HG02798 (cell line): ENCODE measurements at regions not wholly inside any gene's neighbourhood (a gene's known extent, or its start where the extent isn't known, plus 50 kb on each side); places are given as distances from the start of the nearest gene placed in this dataset.

Experiments
- ATAC-seq: cut with Tn5 transposase; IDR thresholded peaks from one replicate; pipeline ENCODE4 v1.9.1; 2021; ENCODE audit warnings: mild to moderate bottlenecking; ENCODE audit not compliant: unreplicated experiment, poor library complexity

GRCh38 chr10:4081685-4082111 is 296.7 kb upstream of the KLF6 start:
- ATAC-seq: no peak

GRCh38 chr10:4080225-4080805 is 295.3 kb upstream of the KLF6 start:
- no peak for ATAC-seq

DNA sequence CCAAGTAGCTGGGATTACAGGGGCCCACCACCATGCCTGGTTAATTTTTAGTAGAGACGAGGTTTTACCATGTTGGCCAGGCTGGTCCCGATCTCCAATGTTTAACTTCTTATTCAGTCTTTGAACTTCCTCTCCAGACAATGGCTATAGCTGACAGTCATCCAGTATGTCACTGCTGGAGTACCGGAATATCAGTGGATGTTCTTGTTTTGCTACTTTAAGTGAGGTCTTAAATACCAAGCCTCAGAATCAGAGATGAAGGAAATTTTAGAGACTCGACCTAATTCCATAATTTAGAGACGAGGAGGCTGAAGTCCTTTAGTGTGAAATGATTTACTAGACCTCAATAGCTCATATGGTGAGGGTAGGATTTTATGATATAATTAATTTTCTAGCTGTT is 294.8 kb upstream of the KLF6 start:
- no peak for ATAC-seq

DNA sequence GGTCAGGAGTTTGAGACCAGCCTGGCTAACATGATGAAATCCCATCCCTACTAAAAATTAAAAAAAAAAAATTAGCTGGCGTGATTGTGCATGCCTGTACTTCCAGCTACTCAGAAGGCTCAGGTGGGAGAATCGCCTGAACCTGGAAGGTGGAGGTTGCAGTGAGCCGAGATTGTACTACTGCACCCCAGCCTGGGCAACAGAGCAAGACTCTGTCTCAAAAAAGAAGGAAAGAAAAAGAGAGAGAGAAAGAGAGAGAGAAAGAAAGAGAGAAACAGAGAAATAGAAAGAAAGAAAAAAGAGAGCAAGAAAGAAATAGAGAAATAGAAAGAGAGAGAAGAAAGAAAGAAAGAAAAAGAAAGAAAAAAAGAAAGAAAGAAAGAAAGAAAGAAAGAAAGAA is 292.8 kb upstream of the KLF6 start:
- no peak for ATAC-seq

- no peak for ATAC-seq
Measured at GRCh38 chr10:4076983-4077382, 292.0 kb upstream of the KLF6 start.

DNA sequence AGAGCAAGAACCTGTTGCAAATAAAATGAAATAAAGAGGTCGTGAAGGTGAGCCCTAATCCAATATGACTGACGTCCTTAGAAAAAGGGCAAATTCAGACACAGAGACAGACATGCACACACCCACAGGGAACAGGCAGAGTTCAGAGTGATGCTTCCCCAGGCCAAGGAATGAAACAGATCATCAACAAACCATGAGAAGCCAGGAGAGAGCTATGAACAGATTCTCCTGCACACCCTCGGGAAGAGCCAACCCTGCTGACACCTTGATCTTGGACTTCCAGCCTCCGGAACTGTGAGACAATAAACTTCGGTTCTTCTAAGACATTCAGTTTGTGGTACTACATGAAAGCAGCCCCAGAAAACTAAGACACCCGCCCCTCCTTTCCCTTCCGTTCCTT is 290.4 kb upstream of the KLF6 start:
- ATAC-seq: no peak

DNA sequence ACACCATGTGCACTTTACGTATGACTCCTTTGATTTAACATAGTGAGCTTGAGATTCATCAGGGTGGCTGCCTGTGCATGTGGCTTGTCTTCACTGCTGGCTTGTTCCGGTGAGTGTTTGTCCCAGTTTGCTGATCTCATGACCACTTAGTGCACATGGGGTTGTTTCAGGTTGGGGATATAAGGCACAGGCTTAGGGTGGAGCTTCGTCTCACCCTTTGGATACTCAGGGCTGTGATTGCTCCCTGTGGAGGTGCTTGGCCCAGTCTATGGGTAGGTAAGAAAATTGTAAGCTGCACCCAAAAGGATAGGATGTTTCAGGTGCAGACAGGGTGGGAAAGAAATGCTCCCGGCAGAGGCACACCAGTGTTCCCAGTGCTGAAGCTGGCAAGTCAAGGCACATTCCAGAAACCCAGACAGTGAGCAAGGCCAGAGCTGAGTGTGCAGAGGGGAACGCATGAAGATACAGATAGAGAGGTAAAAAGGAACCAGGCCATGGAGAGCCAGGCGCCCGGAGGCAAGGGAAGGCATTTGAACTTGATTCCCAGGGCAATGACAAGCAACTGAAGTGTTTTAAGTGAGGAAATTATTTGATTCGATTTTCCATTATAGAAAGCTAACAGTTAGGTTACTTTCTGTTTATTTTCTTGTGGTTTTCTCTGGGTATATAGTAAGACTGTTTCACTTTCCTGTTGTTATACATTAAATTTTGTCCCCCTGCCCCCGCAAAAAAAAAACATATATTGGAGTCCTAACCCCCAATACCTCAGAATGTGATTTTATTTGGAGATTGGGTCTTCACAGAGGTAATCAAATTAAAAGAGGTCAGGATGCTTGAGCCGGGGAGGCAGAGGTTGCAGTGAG is 289.8 kb upstream of the KLF6 start:
- no peak for ATAC-seq

- ATAC-seq: no peak
Measured at GRCh38 chr10:4073912-4074311, 288.9 kb upstream of the KLF6 start.

GRCh38 chr10:4070921-4071660 is 286.1 kb upstream of the KLF6 start:
- ATAC-seq: no peak

DNA sequence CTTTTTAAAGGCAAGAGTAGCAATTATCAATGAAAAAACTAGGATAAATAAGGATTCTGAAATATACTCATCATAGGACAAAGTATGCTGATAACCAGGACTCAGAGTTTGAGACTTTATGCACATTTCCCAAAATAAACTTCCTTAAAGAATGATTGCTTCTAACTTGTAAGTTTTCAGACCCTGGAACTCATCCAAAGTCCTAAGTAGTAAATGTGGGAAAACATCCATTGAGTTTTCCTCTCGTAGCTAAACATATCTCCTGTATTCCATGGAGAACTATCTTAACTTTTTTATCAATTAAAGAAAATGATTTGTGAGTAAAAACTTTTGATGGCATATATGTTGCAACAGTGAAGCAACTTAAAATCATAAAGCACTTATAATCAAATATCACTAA is 285.2 kb upstream of the KLF6 start:
- no peak for ATAC-seq

- ATAC-seq: no peak
Measured at GRCh38 chr10:4069491-4069890, 284.5 kb upstream of the KLF6 start.

DNA sequence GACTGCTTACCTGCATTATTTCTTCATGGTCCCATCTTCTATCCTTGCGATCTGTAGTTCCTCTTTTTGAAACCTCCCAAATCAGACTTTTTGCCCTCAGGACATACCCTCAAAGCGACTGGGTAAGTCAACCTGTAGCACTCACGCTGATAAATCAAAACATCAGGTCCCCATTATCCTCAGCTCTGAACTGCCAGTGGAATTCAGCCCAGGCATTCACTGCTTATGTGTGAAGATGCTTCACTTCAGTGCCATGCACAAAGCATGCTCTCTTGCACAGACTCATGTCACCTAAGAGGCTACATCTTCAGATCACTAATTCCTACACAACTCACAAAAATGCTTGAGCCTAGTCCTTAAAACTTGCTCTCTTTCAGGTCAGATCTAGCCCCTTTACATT is 283.6 kb upstream of the KLF6 start:
- no peak for ATAC-seq

DNA sequence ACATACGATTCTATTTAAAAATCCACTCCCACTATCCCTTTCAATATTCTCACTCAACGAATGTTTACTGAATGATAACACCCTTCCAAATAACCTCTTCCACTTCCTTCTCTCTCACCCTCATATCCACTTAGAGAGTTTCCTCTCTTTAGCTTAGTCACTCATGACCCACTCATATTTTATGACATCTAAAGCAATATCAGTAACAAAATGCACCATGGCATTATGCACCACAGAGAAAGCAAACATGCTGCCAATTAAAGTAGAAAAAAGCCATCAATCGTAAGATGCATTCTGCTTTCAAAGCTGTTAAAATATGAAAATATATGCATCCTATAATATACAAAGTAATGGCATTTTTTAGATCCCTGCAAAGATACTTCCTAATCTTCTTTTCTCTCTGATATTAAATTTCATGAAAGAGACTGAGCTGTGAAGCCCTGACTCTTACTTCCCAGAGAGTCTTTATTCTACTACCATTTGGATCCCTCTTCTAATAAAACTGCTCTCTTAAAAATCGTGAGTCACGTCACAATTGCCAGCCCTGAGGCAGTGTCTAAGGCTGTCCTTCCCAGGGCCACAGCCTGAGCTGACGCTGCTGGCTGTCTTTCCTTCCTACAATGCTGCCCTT is 283.0 kb upstream of the KLF6 start:
- no peak for ATAC-seq

DNA sequence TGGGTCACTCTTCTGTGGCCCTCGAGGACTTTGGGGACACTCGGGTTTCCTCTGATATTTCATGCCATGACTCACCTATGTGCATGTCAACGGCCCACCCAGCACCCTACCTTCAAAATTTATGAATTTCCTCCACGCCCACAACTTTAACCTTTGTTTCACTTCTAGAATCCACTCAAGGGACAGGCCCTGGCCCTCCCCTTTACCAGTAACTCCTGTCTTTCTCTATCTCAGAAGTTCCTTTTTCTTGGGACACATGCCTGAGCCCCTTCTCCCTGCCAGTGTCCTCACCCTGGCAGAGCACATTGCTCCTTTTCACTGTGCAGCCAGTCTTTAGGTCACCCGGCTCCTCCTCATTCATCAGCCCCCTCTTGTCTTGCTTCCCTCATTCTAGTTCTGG is 282.5 kb upstream of the KLF6 start:
- ATAC-seq: peak; percentile 62

DNA sequence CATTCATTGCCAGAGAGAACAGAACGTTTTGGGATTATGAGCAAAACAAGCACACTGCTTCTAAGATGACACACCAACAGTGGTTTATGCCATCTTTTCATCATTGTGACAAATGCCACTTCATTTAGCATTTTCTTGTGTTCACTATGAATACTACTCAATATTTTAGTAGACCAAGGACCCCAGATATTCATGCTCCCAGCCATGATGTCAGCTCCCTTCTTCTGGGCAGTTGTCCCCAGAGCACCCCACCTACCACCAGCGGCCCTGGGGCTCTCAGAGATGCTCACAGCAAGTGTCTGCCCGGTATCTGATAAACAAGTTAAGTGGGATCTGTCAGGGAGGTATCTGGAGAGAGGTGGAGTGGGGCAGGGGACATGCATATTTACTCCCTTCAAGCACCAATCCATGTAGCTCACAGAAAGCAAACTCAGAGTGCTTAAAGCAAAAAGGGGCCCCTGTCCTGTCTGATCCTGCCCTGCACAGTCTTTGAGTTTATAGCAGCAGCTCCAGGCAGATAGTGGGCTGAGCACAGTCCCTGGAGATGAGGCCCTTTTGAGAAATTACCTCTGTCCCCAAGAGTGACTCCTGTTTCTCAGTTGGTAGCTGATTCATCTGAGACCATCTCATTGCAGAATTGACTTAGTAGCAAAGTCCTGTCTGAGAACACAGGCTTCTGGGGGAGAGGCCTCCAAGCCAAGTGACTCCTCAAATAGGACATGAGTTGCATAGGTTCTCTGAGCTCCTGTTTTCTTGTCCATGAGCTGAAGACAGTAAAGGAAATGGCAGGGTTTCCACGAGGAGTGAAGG is 281.8 kb upstream of the KLF6 start:
- no peak for ATAC-seq

DNA sequence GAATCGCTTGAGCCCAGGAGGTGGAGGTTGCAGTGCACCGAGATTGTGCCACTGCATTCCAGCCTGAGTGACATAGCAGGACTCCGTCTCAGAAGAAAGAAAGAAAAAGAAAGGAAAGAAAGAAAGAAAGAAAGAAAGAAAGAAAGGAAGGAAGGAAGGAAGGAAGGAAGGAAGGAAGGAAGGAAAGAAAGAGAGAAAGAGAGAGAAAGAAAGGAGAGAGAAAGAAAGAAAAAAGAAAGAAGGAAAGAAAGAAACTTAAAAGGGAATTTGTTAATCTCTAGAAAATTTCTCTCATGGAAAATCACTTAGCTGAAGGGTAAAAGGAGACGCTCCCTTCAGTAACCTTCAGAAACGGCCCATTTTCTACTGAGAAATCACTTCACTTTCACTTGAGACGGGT is 279.5 kb upstream of the KLF6 start:
- ATAC-seq: no peak

DNA sequence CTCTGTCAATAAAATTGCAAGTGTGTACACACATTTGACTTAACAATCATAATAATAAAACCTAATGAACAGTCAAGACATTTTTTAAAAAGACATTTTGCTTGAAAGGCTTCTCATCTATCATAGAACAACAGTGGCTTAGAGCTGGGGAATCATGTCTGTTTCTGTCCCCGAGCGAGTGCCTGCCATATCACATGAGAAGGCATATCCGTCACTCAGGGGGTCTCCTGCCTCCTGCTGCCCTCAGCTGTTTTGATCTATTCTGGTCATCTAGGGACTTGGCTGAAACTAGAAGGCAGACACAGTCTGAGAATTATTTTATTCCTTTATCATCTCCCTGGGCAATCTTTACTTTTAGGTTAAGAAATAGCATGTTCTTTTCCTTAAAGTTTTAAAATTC is 278.7 kb upstream of the KLF6 start:
- no peak for ATAC-seq

- ATAC-seq: no peak
Measured at GRCh38 chr10:4062751-4063150, 277.7 kb upstream of the KLF6 start.

GRCh38 chr10:4062072-4062471 is 277.1 kb upstream of the KLF6 start:
- no peak for ATAC-seq

DNA sequence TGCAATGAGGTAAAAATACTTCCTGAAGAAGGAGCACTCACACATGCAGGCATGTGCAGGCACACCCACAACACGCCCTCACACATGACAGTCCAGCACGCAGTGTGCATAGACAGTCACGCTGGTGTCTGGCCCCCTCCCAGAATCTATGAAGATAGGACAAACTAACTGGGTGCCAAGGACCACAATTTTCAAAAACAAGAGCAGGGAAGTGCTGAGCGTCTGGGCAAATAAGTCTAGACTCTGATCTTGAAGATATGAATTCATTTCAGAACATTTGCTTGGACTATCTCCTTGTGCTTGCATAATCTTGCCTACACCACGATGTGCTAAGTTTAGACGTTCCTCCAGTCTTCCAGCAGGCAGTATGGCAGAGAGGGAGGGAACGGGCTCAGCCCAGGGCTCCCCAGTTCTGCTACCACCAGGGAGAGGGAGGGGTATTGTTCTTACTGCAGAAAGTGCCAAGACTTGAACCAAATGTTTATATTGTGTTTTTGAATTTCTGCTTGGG is 276.5 kb upstream of the KLF6 start:
- ATAC-seq: no peak
